ENCODE measurements at regions not wholly inside any gene's neighbourhood (a gene's known extent, or its start where the extent isn't known, plus 50 kb on each side); places are given as distances from the start of the nearest gene placed in this dataset.

- no peak for TF ChIP-seq YY1 (IDR thresholded peaks at IDR 0.05; ENCODE audit: low read depth)
- no peak for TF ChIP-seq CREB1 (IDR thresholded peaks at IDR 0.05; ENCODE audit: low read depth)
- no peak for TF ChIP-seq EGR1 (IDR thresholded peaks at IDR 0.05)
- TF ChIP-seq NFIC (IDR thresholded peaks at IDR 0.05), result no peak
- TF ChIP-seq RAD21 (IDR thresholded peaks at IDR 0.05; ENCODE audit: low read depth), result no peak
- TF ChIP-seq TAF1 (IDR thresholded peaks at IDR 0.05; ENCODE audit: low read depth), result no peak
Measured at GRCh38 chr2:65916177-65916576, 483.8 kb upstream of the SPRED2 start.

DNA sequence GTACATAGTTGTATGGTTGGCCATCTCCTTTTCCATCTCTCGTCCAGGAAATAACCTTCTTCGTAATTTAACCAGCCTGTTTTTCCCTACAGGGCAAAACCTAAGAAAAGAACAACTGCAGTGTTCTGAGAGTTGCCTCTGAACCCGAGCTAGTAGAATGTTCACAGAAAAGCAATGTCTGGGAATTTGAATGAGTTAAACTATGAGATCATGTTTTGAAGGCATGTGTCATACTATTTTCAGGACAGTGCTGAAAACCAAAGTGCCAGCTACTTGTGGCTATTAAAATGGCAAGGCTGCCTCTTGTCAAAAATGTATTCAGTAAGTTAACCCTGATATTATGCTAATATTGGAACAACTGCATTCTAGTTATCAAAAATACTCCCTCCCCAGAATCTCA is 482.9 kb upstream of the SPRED2 start:
- TF ChIP-seq EP300 (IDR thresholded peaks at IDR 0.05; ENCODE audit: borderline replicate concordance) (no peak), NFIC (IDR thresholded peaks at IDR 0.05) (no peak), TEAD4 (IDR thresholded peaks at IDR 0.05) (no peak), FOXM1 (IDR thresholded peaks at IDR 0.05; ENCODE audit: borderline replicate concordance, low read depth) (no peak), CEBPB (IDR thresholded peaks at IDR 0.05) (no peak)
- TF ChIP-seq, protein P1, sequence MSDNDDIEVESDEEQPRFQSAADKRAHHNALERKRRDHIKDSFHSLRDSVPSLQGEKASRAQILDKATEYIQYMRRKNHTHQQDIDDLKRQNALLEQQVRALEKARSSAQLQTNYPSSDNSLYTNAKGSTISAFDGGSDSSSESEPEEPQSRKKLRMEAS (IDR thresholded peaks at IDR 0.05), result no peak

DNA sequence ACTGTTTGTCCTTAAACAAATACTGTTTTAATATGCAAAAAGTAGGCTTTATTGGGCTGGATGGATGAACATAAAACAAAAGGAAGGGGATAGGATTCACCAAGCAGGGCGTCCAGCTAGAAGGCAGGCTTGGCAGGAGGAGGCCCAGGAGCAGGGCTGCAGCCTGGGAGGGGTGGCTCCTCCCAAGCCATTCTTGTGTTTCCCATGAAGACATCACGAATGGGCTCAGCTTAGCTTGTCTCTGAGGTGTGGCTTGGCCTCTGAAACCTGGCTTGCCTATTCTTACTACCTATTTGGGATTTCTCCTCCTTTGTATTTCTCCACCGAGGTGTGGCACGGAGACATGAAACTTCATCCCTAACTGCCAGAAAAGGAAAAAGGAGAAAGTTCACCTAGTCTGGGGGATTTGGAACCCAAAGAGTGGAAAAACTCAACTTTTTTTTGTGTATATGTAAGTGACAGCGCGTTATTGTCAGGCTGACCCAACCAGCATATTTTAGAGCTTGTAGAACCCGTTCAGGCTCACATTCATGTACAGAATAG is 481.9 kb upstream of the SPRED2 start:
- no peak for TF ChIP-seq EGR1 (IDR thresholded peaks at IDR 0.05)
- TF ChIP-seq, protein P1 (IDR thresholded peaks at IDR 0.05), result 0 out of 2 replicates have a peak, but pooled peaks have one; percentile 31
- TF ChIP-seq NFIC (IDR thresholded peaks at IDR 0.05), result peak; percentile 76
- TF ChIP-seq, protein P2, sequence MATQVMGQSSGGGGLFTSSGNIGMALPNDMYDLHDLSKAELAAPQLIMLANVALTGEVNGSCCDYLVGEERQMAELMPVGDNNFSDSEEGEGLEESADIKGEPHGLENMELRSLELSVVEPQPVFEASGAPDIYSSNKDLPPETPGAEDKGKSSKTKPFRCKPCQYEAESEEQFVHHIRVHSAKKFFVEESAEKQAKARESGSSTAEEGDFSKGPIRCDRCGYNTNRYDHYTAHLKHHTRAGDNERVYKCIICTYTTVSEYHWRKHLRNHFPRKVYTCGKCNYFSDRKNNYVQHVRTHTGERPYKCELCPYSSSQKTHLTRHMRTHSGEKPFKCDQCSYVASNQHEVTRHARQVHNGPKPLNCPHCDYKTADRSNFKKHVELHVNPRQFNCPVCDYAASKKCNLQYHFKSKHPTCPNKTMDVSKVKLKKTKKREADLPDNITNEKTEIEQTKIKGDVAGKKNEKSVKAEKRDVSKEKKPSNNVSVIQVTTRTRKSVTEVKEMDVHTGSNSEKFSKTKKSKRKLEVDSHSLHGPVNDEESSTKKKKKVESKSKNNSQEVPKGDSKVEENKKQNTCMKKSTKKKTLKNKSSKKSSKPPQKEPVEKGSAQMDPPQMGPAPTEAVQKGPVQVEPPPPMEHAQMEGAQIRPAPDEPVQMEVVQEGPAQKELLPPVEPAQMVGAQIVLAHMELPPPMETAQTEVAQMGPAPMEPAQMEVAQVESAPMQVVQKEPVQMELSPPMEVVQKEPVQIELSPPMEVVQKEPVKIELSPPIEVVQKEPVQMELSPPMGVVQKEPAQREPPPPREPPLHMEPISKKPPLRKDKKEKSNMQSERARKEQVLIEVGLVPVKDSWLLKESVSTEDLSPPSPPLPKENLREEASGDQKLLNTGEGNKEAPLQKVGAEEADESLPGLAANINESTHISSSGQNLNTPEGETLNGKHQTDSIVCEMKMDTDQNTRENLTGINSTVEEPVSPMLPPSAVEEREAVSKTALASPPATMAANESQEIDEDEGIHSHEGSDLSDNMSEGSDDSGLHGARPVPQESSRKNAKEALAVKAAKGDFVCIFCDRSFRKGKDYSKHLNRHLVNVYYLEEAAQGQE (IDR thresholded peaks at IDR 0.05; ENCODE audit: low read depth), result no peak
- TF ChIP-seq USF1 (IDR thresholded peaks at IDR 0.05), result no peak
- TF ChIP-seq EP300 (IDR thresholded peaks at IDR 0.05; ENCODE audit: borderline replicate concordance), result peak; percentile 73
- no peak for TF ChIP-seq ZBTB7A (IDR thresholded peaks at IDR 0.05; ENCODE audit: low read depth)
- peak; percentile 71 for TF ChIP-seq TCF12 (IDR thresholded peaks at IDR 0.05; ENCODE audit: low read depth)
- TF ChIP-seq TAF1 (IDR thresholded peaks at IDR 0.05; ENCODE audit: low read depth), result no peak
- peak; percentile 24; the same call in 1 of the 2 replicates for TF ChIP-seq RAD21 (IDR thresholded peaks at IDR 0.05; ENCODE audit: low read depth)
- TF ChIP-seq CEBPB (IDR thresholded peaks at IDR 0.05), result peak; percentile 27; the same call in 1 of the 2 replicates
- no peak for TF ChIP-seq CREB1 (IDR thresholded peaks at IDR 0.05; ENCODE audit: low read depth)
- peak; percentile 69; the same call in 1 of the 2 replicates for TF ChIP-seq FOXM1 (IDR thresholded peaks at IDR 0.05; ENCODE audit: borderline replicate concordance, low read depth)
- no peak for TF ChIP-seq TEAD4 (IDR thresholded peaks at IDR 0.05)
- TF ChIP-seq YY1 (IDR thresholded peaks at IDR 0.05; ENCODE audit: low read depth), result peak; percentile 29; the same call in 1 of the 2 replicates

- no peak for TF ChIP-seq NFIC (IDR thresholded peaks at IDR 0.05)
- TF ChIP-seq USF1 (IDR thresholded peaks at IDR 0.05), result no peak
- no peak for TF ChIP-seq CREB1 (IDR thresholded peaks at IDR 0.05; ENCODE audit: low read depth)
Measured at GRCh38 chr2:65913813-65914212, 481.4 kb upstream of the SPRED2 start.

DNA sequence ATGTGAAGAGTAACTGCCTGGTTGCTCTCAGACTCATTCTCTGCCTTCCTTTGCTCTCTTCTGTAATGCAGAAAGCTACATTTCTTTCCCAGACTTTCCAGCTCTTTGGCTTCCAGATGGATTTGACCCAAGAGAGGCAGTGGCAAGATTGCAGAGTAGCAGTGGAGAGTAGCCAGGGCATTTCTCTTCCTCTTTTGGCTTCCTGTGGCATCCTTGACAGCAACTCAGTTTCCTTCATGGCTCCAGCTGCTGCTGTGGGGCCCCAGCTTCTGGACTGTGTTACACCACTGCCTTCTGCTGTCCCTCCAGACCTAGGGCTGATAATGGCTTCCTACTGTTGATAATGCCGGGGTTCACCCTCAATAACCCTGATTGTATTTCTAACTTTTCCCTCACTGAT is 469.4 kb upstream of the SPRED2 start:
- TF ChIP-seq TEAD4 (IDR thresholded peaks at IDR 0.05), result no peak
- TF ChIP-seq FOXM1 (IDR thresholded peaks at IDR 0.05; ENCODE audit: borderline replicate concordance, low read depth), result no peak
- TF ChIP-seq TCF12 (IDR thresholded peaks at IDR 0.05; ENCODE audit: low read depth), result no peak
- TF ChIP-seq RAD21 (IDR thresholded peaks at IDR 0.05; ENCODE audit: low read depth), result no peak
- no peak for TF ChIP-seq CEBPB (IDR thresholded peaks at IDR 0.05)
- no peak for TF ChIP-seq ZBTB7A (IDR thresholded peaks at IDR 0.05; ENCODE audit: low read depth)
- no peak for TF ChIP-seq USF1 (IDR thresholded peaks at IDR 0.05)
- TF ChIP-seq, protein P2 (IDR thresholded peaks at IDR 0.05; ENCODE audit: low read depth), result no peak
- TF ChIP-seq CREB1 (IDR thresholded peaks at IDR 0.05; ENCODE audit: low read depth), result no peak
- TF ChIP-seq, protein P1 (IDR thresholded peaks at IDR 0.05), result no peak
- no peak for TF ChIP-seq YY1 (IDR thresholded peaks at IDR 0.05; ENCODE audit: low read depth)
- TF ChIP-seq EGR1 (IDR thresholded peaks at IDR 0.05), result no peak
- TF ChIP-seq TAF1 (IDR thresholded peaks at IDR 0.05; ENCODE audit: low read depth), result no peak
- TF ChIP-seq NFIC (IDR thresholded peaks at IDR 0.05), result no peak
- TF ChIP-seq EP300 (IDR thresholded peaks at IDR 0.05; ENCODE audit: borderline replicate concordance), result no peak
